Breast epithelium (tissue), 3 donors: ENCODE measurements at regions not wholly inside any gene's neighbourhood (a gene's known extent, or its start where the extent isn't known, plus 50 kb on each side); places are given as distances from the start of the nearest gene placed in this dataset.

Experiments
- POLR2A ChIP-seq: fragments of 450-650 bp; IDR thresholded peaks from one replicate; pipeline ENCODE4 v1.6.1; 2016; ENCODE audit warnings: antibody characterized with exemption, mild to moderate bottlenecking, moderate library complexity
- POLR2AphosphoS5 ChIP-seq, 3 donors: sonication (generic); formaldehyde crosslinking; IDR thresholded peaks; one replicate each; pipeline ENCODE4 v1.6.1; 2017; ENCODE audit warnings: antibody characterized with exemption in 3 of 3
- TF ChIP-seq, protein P1 (sequence below), 3 donors: fragments of 450-650 bp; IDR thresholded peaks; one replicate each; pipeline ENCODE4 v1.5.1; 2016 to 2017; ENCODE audit warnings: antibody characterized with exemption in 3 of 3, mild to moderate bottlenecking in 3 of 3, moderate library complexity in 3 of 3

GRCh38 chr14:81859046-81859445 is 325.4 kb upstream of the SEL1L start:
- TF ChIP-seq, protein P1, sequence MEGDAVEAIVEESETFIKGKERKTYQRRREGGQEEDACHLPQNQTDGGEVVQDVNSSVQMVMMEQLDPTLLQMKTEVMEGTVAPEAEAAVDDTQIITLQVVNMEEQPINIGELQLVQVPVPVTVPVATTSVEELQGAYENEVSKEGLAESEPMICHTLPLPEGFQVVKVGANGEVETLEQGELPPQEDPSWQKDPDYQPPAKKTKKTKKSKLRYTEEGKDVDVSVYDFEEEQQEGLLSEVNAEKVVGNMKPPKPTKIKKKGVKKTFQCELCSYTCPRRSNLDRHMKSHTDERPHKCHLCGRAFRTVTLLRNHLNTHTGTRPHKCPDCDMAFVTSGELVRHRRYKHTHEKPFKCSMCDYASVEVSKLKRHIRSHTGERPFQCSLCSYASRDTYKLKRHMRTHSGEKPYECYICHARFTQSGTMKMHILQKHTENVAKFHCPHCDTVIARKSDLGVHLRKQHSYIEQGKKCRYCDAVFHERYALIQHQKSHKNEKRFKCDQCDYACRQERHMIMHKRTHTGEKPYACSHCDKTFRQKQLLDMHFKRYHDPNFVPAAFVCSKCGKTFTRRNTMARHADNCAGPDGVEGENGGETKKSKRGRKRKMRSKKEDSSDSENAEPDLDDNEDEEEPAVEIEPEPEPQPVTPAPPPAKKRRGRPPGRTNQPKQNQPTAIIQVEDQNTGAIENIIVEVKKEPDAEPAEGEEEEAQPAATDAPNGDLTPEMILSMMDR (IDR thresholded peaks at IDR 0.05), result no peak
- no peak for TF ChIP-seq POLR2A
- no peak for TF ChIP-seq POLR2AphosphoS5 (IDR thresholded peaks at IDR 0.05)
